ENCODE measurements at regions not wholly inside any gene's neighbourhood (a gene's known extent, or its start where the extent isn't known, plus 50 kb on each side); places are given as distances from the start of the nearest gene placed in this dataset.

DNA sequence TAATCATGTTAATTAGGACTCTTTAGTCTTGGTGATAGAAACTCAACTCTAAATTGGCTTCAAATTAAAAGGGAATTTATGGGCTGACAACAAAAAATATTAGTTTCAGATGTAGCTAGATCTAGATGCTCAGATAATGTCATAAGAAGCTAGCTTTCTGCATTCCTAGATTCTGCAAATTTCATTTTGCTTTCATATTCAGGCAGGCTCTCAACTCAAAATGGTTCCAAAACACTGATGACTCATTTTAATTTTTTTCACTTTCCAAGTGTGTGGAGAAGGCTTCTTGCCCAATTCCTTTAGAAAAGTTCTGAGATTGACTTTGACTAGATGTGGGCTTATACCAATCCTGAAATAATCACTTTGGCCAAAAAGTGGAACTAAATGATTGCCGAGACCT, 236.7 kb upstream of the GOT2 start:
- Histone ChIP-seq H3K9me3 (no peaks in the 10 kb centered on the region), H3K4me3 (no peak overlapping the region), H3K4me1 (no peaks in the 10 kb centered on the region), H3K27ac (no peak overlapping the region), H3K27me3 (no peaks in the 10 kb centered on the region), H3K36me3 (no peaks in the 10 kb centered on the region)
- DNase-seq (ENCODE audit: low spot score): no peak
- TF ChIP-seq, protein P1, sequence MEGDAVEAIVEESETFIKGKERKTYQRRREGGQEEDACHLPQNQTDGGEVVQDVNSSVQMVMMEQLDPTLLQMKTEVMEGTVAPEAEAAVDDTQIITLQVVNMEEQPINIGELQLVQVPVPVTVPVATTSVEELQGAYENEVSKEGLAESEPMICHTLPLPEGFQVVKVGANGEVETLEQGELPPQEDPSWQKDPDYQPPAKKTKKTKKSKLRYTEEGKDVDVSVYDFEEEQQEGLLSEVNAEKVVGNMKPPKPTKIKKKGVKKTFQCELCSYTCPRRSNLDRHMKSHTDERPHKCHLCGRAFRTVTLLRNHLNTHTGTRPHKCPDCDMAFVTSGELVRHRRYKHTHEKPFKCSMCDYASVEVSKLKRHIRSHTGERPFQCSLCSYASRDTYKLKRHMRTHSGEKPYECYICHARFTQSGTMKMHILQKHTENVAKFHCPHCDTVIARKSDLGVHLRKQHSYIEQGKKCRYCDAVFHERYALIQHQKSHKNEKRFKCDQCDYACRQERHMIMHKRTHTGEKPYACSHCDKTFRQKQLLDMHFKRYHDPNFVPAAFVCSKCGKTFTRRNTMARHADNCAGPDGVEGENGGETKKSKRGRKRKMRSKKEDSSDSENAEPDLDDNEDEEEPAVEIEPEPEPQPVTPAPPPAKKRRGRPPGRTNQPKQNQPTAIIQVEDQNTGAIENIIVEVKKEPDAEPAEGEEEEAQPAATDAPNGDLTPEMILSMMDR (IDR thresholded peaks at IDR 0.05): no peak

- Histone ChIP-seq H3K36me3 (no peaks in the 10 kb centered on the region), H3K4me1 (no peaks in the 10 kb centered on the region), H3K27me3 (no peaks in the 10 kb centered on the region), H3K4me3 (no peak overlapping the region), H3K9me3 (no peaks in the 10 kb centered on the region), H3K27ac (no peak overlapping the region)
- TF ChIP-seq, protein P1 (IDR thresholded peaks at IDR 0.05): no peak
- DNase-seq (ENCODE audit: low spot score): no peak
These were observed 229.4 kb upstream of the GOT2 start for GRCh38 chr16:58963479-58963878.

DNA sequence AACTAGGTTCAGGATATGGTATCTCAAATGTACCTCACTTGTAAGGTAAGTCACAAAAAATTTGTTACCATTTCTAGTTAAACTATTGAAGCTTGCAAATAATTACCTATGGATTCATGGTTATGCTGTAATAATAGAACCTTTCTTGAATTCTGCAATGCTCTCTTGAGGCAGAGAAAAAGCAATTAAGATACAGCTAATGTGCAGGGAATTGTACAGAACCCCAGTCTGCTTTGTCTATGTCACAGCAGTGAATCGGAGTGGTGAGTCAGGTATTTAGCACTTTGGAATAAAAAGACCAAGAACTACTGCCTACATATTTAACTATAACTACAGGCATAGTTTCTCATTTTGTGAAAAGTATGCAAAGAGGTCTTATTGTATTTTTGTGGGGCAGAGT, 228.7 kb upstream of the GOT2 start:
- no peaks in the 10 kb centered on the region for H3K4me1 ChIP-seq
- no peaks in the 10 kb centered on the region for H3K27me3 ChIP-seq
- DNase-seq (ENCODE audit: low spot score): no peak
- no peaks in the 10 kb centered on the region for H3K9me3 ChIP-seq
- TF ChIP-seq, protein P1 (IDR thresholded peaks at IDR 0.05): no peak
- H3K36me3 ChIP-seq: no peaks in the 10 kb centered on the region
- H3K27ac ChIP-seq: no peak overlapping the region
- no peak overlapping the region for H3K4me3 ChIP-seq

DNA sequence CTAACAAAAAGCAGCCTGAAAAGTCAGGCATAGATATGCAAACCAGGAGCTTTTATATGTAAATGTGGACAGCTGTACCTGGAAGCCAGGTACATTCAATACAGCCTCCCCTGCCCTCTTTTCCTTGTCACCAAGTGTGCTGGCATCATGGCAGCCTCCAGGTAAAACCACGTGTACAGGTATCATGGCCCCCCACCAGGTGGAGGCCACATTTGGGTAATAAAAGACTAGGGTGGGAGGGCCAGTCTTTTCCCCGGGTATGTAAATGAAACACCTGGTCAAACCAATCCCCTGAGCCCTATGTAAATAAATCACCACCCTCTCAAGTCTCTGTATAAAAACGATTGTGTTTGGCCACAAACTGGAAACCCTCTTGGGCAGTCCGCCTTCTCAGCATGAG, 226.4 kb upstream of the GOT2 start:
- no peaks in the 10 kb centered on the region for H3K4me1 ChIP-seq
- H3K4me3 ChIP-seq: no peak overlapping the region
- TF ChIP-seq, protein P1 (IDR thresholded peaks at IDR 0.05): no peak
- no peaks in the 10 kb centered on the region for H3K36me3 ChIP-seq
- H3K9me3 ChIP-seq: no peaks in the 10 kb centered on the region
- H3K27me3 ChIP-seq: no peaks in the 10 kb centered on the region
- H3K27ac ChIP-seq: no peak overlapping the region
- no peak for DNase-seq (ENCODE audit: low spot score)

DNA sequence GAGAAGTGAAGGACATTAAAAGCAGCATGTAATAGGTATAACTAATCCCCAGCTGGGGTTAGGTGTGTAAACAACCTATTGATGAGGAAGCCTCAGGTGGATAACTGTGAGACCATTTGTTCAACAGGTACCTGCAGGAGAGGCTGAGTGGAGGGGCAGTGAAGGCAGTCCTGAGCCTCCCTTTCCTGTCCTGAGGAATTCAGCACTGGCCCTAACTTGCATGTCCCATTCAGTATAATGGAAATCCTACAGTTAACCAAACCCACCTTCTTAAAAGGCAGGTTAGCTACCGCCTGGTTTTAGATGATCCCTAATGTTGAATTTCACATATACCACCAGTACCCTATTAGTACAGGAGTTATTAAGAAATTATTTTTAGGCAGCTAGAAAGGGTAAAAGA, 225.9 kb upstream of the GOT2 start:
- no peak for DNase-seq (ENCODE audit: low spot score)
- Histone ChIP-seq H3K9me3 (no peaks in the 10 kb centered on the region), H3K36me3 (no peaks in the 10 kb centered on the region), H3K4me3 (no peak overlapping the region), H3K4me1 (no peaks in the 10 kb centered on the region), H3K27ac (no peak overlapping the region), H3K27me3 (no peaks in the 10 kb centered on the region)
- TF ChIP-seq, protein P1 (IDR thresholded peaks at IDR 0.05): no peak

GRCh38 chr16:58958749-58959148, 224.6 kb upstream of the GOT2 start:
- no peaks in the 10 kb centered on the region for H3K9me3 ChIP-seq
- TF ChIP-seq, protein P1 (IDR thresholded peaks at IDR 0.05): no peak
- H3K4me3 ChIP-seq: no peak overlapping the region
- no peaks in the 10 kb centered on the region for H3K4me1 ChIP-seq
- H3K27ac ChIP-seq: no peak overlapping the region
- DNase-seq (ENCODE audit: low spot score): no peak
- no peaks in the 10 kb centered on the region for H3K36me3 ChIP-seq
- H3K27me3 ChIP-seq: no peaks in the 10 kb centered on the region
